GM12873 (cell line): ENCODE measurements at regions not wholly inside any gene's neighbourhood (a gene's known extent, or its start where the extent isn't known, plus 50 kb on each side); places are given as distances from the start of the nearest gene placed in this dataset.

Experiments
- CTCF ChIP-seq: IDR thresholded peaks from 2 replicates; pipeline ENCODE4 v1.5.1; 2012; ENCODE audit warnings: low read depth, mild to moderate bottlenecking, moderate library complexity, low read length, control low read depth; ENCODE audit not compliant: insufficient read depth; ENCODE audit errors: missing control alignments

GRCh38 chr2:129766374-129766993 is 213.0 kb upstream of the RAB6C start:
- TF ChIP-seq CTCF = no peak

DNA sequence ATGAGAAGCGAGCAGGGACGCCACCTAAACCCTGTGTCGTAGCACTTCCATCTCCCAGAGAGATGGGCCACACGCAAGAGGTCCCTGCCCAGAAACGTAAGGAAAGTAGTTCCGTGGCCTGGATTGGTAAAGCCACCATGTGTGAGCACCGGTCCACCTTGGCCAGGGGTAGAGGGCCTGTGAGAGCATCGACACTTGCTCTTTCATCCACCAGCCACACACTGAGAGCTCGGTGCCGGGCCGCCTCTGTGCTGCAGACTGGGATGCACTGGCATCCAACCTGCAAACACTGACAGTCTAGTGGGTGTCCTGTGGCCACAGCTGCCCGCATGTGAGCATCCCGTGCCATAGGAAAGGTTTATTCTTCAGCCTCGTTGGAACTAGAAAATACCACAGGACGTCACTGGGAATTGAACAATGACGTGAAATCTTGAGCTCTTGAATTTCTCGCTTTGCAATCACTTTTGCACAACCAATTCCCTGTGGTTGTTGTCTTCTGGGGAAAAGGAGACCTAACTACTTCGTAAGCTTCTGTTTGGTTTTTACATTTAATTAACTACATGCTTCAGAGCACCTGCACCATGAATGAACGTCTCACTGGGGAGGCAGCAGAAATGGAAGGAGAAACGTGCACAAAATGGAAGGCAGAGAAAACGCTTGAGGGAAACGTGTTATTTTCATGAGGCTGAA is 212.0 kb upstream of the RAB6C start:
- no peak for TF ChIP-seq CTCF

DNA sequence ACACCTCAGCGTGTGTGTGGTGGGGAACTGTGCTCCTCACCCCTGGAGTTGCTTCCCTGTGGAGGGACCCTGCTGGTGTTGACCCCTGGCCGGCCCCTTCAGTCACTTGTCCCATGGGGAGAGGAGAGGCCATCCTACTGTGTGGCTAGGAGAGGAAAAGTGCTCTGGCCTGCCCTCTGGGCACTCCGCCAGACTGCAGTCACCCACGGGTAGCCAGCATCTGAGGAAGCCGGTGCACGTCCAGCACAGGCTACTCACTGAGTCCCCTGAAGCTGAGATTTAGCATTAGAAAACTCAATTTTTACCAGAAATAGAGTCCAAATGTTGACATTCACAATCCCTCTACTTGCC is 211.5 kb upstream of the RAB6C start:
- no peak for TF ChIP-seq CTCF

GRCh38 chr2:129768485-129769184 is 210.8 kb upstream of the RAB6C start:
- no peak for TF ChIP-seq CTCF

- TF ChIP-seq CTCF = no peak
Measured at GRCh38 chr2:129769185-129769991, 210.1 kb upstream of the RAB6C start.

DNA sequence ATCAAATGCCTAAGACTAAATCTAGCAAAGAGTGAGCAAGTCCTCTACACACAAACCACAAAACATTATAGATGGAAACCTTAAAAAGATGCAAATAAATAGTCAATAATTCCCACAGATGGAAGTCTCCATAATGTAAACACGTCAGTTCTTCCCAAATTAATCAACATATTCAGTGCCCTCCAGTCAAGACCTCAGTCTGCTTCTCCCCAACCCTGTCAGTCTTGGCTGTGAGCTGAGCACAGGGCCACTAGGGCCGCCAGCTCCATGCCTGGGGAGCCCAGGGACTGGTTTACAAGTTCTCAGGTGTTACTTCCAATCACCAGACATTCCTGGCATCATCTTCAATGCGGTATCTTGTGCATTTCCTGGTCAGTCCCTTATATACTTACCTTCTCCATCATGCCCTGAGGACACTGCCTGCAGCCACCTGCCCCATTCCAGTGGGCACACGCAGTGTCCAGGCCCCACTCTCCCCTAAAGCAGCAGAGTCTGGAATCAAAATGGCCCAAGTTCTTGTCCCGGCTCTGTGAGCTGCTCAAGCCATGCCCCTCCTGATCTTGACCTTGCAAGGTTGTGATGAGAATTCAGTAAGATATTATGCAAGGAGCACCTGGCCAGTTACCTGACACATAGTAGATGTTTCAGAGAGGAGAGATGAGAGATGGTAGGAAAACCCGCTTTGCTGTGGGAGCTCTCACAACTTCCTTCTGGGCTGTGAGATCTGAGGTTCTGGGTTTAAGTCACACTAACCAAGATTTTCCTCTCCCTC is 207.9 kb upstream of the RAB6C start:
- TF ChIP-seq CTCF = no peak

DNA sequence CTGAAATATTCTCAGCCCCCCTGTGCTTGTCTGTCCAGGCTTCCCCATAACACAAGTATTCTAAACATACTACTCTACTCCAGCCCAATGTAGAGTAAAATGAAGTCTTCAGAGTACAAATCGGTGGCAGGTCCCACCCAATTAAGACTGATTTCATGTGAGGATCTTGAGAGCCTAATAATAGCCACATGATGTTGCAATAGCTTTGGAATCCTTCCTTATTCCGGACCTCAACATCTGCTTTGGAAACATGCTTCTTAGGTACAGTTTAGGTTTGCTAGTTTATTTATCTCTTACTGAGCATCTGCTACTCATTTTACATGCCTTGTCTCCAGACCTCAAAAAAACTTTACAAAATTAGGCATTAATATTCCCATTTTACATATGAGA is 207.3 kb upstream of the RAB6C start:
- TF ChIP-seq CTCF = no peak
